ENCODE measurements at regions not wholly inside any gene's neighbourhood (a gene's known extent, or its start where the extent isn't known, plus 50 kb on each side); places are given as distances from the start of the nearest gene placed in this dataset.

GRCh38 chr5:39560726-39561125 is 135.9 kb upstream of the DAB2 start:
- TF ChIP-seq, protein P1, sequence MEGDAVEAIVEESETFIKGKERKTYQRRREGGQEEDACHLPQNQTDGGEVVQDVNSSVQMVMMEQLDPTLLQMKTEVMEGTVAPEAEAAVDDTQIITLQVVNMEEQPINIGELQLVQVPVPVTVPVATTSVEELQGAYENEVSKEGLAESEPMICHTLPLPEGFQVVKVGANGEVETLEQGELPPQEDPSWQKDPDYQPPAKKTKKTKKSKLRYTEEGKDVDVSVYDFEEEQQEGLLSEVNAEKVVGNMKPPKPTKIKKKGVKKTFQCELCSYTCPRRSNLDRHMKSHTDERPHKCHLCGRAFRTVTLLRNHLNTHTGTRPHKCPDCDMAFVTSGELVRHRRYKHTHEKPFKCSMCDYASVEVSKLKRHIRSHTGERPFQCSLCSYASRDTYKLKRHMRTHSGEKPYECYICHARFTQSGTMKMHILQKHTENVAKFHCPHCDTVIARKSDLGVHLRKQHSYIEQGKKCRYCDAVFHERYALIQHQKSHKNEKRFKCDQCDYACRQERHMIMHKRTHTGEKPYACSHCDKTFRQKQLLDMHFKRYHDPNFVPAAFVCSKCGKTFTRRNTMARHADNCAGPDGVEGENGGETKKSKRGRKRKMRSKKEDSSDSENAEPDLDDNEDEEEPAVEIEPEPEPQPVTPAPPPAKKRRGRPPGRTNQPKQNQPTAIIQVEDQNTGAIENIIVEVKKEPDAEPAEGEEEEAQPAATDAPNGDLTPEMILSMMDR (IDR thresholded peaks at IDR 0.05; ENCODE audit: low read length), result no peak
- no peak for TF ChIP-seq EZH2 (IDR thresholded peaks at IDR 0.05; ENCODE audit: borderline replicate concordance, low read length)
